ENCODE measurements at regions not wholly inside any gene's neighbourhood (a gene's known extent, or its start where the extent isn't known, plus 50 kb on each side); places are given as distances from the start of the nearest gene placed in this dataset.

- Mint-ChIP-seq H3K4me3 (no peak overlapping the region), H3K9me3 (peaks cover 34% of the 10 kb centered on the region), H3K27ac (no peak overlapping the region), H3K27me3 (ENCODE audit: low read depth) (no peaks in the 10 kb centered on the region), H3K36me3 (ENCODE audit: low read depth) (no peaks in the 10 kb centered on the region), H3K4me1 (ENCODE audit: low read depth) (no peaks in the 10 kb centered on the region)
- DNase-seq (ENCODE audit: low spot score) = no peak
These were observed 907.8 kb downstream of the ROBO2 start for GRCh38 chr3:77947671-77948070.

GRCh38 chr3:77967621-77968020 is 927.7 kb downstream of the ROBO2 start:
- H3K27ac Mint-ChIP-seq = no peak overlapping the region
- H3K36me3 Mint-ChIP-seq (ENCODE audit: low read depth) = no peaks in the 10 kb centered on the region
- no peaks in the 10 kb centered on the region for H3K4me1 Mint-ChIP-seq (ENCODE audit: low read depth)
- H3K9me3 Mint-ChIP-seq = peaks cover 39% of the 10 kb centered on the region
- no peaks in the 10 kb centered on the region for H3K27me3 Mint-ChIP-seq (ENCODE audit: low read depth)
- no peak overlapping the region for H3K4me3 Mint-ChIP-seq
- no peak for DNase-seq (ENCODE audit: low spot score)

GRCh38 chr3:77976079-77976478 is 936.2 kb downstream of the ROBO2 start:
- no peak for DNase-seq (ENCODE audit: low spot score)
- Mint-ChIP-seq H3K9me3 (peaks cover 32% of the 10 kb centered on the region), H3K4me3 (no peak overlapping the region), H3K27me3 (ENCODE audit: low read depth) (no peaks in the 10 kb centered on the region), H3K27ac (no peak overlapping the region), H3K4me1 (ENCODE audit: low read depth) (no peaks in the 10 kb centered on the region), H3K36me3 (ENCODE audit: low read depth) (no peaks in the 10 kb centered on the region)

- Mint-ChIP-seq H3K4me3 (no peak overlapping the region), H3K4me1 (ENCODE audit: low read depth) (no peaks in the 10 kb centered on the region), H3K36me3 (ENCODE audit: low read depth) (no peaks in the 10 kb centered on the region), H3K27ac (no peak overlapping the region), H3K9me3 (peaks cover 61% of the 10 kb centered on the region), H3K27me3 (ENCODE audit: low read depth) (no peaks in the 10 kb centered on the region)
- DNase-seq (ENCODE audit: low spot score) = no peak
These were observed 963.2 kb downstream of the ROBO2 start for GRCh38 chr3:78003090-78003489.

- peaks cover 64% of the 10 kb centered on the region for H3K9me3 Mint-ChIP-seq
These were observed 964.7 kb downstream of the ROBO2 start for GRCh38 chr3:78004571-78004970.

GRCh38 chr3:78013653-78014052 is 973.8 kb downstream of the ROBO2 start:
- Mint-ChIP-seq H3K4me1 (ENCODE audit: low read depth) (no peaks in the 10 kb centered on the region), H3K27me3 (ENCODE audit: low read depth) (no peaks in the 10 kb centered on the region), H3K27ac (no peak overlapping the region), H3K4me3 (no peak overlapping the region), H3K9me3 (peaks cover 49% of the 10 kb centered on the region), H3K36me3 (ENCODE audit: low read depth) (no peaks in the 10 kb centered on the region)
- DNase-seq (ENCODE audit: low spot score) = no peak

More at GRCh38 chr3:78004571-78004970, 964.7 kb downstream of the ROBO2 start:
- no peak overlapping the region for H3K4me3 Mint-ChIP-seq
- no peak for DNase-seq (ENCODE audit: low spot score)
- H3K4me1 Mint-ChIP-seq (ENCODE audit: low read depth) = no peaks in the 10 kb centered on the region
- no peaks in the 10 kb centered on the region for H3K36me3 Mint-ChIP-seq (ENCODE audit: low read depth)
- H3K27ac Mint-ChIP-seq = no peak overlapping the region
- H3K27me3 Mint-ChIP-seq (ENCODE audit: low read depth) = no peaks in the 10 kb centered on the region

GRCh38 chr3:78015856-78016255 is 976.0 kb downstream of the ROBO2 start:
- no peaks in the 10 kb centered on the region for H3K27me3 Mint-ChIP-seq (ENCODE audit: low read depth)
- H3K27ac Mint-ChIP-seq = no peak overlapping the region
- H3K36me3 Mint-ChIP-seq (ENCODE audit: low read depth) = no peaks in the 10 kb centered on the region
- H3K9me3 Mint-ChIP-seq = peaks cover 45% of the 10 kb centered on the region
- DNase-seq (ENCODE audit: low spot score) = no peak
- no peaks in the 10 kb centered on the region for H3K4me1 Mint-ChIP-seq (ENCODE audit: low read depth)
- no peak overlapping the region for H3K4me3 Mint-ChIP-seq

GRCh38 chr3:78021710-78022109 is 981.8 kb downstream of the ROBO2 start:
- peaks cover 47% of the 10 kb centered on the region for H3K9me3 Mint-ChIP-seq
- H3K27ac Mint-ChIP-seq = no peak overlapping the region
- H3K36me3 Mint-ChIP-seq (ENCODE audit: low read depth) = no peaks in the 10 kb centered on the region
- H3K27me3 Mint-ChIP-seq (ENCODE audit: low read depth) = no peaks in the 10 kb centered on the region
- DNase-seq (ENCODE audit: low spot score) = no peak
- no peaks in the 10 kb centered on the region for H3K4me1 Mint-ChIP-seq (ENCODE audit: low read depth)
- no peak overlapping the region for H3K4me3 Mint-ChIP-seq

GRCh38 chr3:78022232-78022631 is 982.3 kb downstream of the ROBO2 start:
- H3K27me3 Mint-ChIP-seq (ENCODE audit: low read depth) = no peaks in the 10 kb centered on the region
- peaks cover 42% of the 10 kb centered on the region for H3K9me3 Mint-ChIP-seq
- H3K4me1 Mint-ChIP-seq (ENCODE audit: low read depth) = no peaks in the 10 kb centered on the region
- no peak overlapping the region for H3K27ac Mint-ChIP-seq
- H3K36me3 Mint-ChIP-seq (ENCODE audit: low read depth) = no peaks in the 10 kb centered on the region
- H3K4me3 Mint-ChIP-seq = no peak overlapping the region
- no peak for DNase-seq (ENCODE audit: low spot score)

- no peak overlapping the region for H3K27ac Mint-ChIP-seq
- no peak overlapping the region for H3K4me3 Mint-ChIP-seq
- H3K36me3 Mint-ChIP-seq (ENCODE audit: low read depth) = no peaks in the 10 kb centered on the region
These were observed 983.4 kb downstream of the ROBO2 start for GRCh38 chr3:78023257-78023656.

GRCh38 chr3:78025916-78026315 is 986.0 kb downstream of the ROBO2 start:
- Mint-ChIP-seq H3K4me3 (no peak overlapping the region), H3K9me3 (peaks cover 39% of the 10 kb centered on the region), H3K27me3 (ENCODE audit: low read depth) (no peaks in the 10 kb centered on the region), H3K27ac (no peak overlapping the region), H3K36me3 (ENCODE audit: low read depth) (no peaks in the 10 kb centered on the region), H3K4me1 (ENCODE audit: low read depth) (no peaks in the 10 kb centered on the region)
- no peak for DNase-seq (ENCODE audit: low spot score)

More at GRCh38 chr3:78023257-78023656, 983.4 kb downstream of the ROBO2 start:
- no peak for DNase-seq (ENCODE audit: low spot score)
- peaks cover 42% of the 10 kb centered on the region for H3K9me3 Mint-ChIP-seq
- no peaks in the 10 kb centered on the region for H3K4me1 Mint-ChIP-seq (ENCODE audit: low read depth)
- H3K27me3 Mint-ChIP-seq (ENCODE audit: low read depth) = no peaks in the 10 kb centered on the region

GRCh38 chr3:78026318-78026828 is 986.5 kb downstream of the ROBO2 start:
- no peak for DNase-seq (ENCODE audit: low spot score)
- no peaks in the 10 kb centered on the region for H3K36me3 Mint-ChIP-seq (ENCODE audit: low read depth)
- H3K27ac Mint-ChIP-seq = no peak overlapping the region
- no peaks in the 10 kb centered on the region for H3K4me1 Mint-ChIP-seq (ENCODE audit: low read depth)
- no peaks in the 10 kb centered on the region for H3K27me3 Mint-ChIP-seq (ENCODE audit: low read depth)
- peaks cover 40% of the 10 kb centered on the region for H3K9me3 Mint-ChIP-seq
- H3K4me3 Mint-ChIP-seq = no peak overlapping the region

- Mint-ChIP-seq H3K9me3 (peaks cover 19% of the 10 kb centered on the region), H3K4me3 (no peak overlapping the region), H3K27ac (no peak overlapping the region), H3K36me3 (ENCODE audit: low read depth) (no peaks in the 10 kb centered on the region), H3K4me1 (ENCODE audit: low read depth) (no peaks in the 10 kb centered on the region), H3K27me3 (ENCODE audit: low read depth) (no peaks in the 10 kb centered on the region)
- no peak for DNase-seq (ENCODE audit: low spot score)
These were observed 989.9 kb downstream of the ROBO2 start for GRCh38 chr3:78029775-78030174.

GRCh38 chr3:78035131-78035641 is 995.3 kb downstream of the ROBO2 start:
- DNase-seq (ENCODE audit: low spot score) = no peak
- no peaks in the 10 kb centered on the region for H3K4me1 Mint-ChIP-seq (ENCODE audit: low read depth)
- H3K4me3 Mint-ChIP-seq = no peak overlapping the region
- no peaks in the 10 kb centered on the region for H3K27me3 Mint-ChIP-seq (ENCODE audit: low read depth)
- no peaks in the 10 kb centered on the region for H3K36me3 Mint-ChIP-seq (ENCODE audit: low read depth)
- H3K9me3 Mint-ChIP-seq = peaks cover 18% of the 10 kb centered on the region
- no peak overlapping the region for H3K27ac Mint-ChIP-seq

GRCh38 chr3:78041486-78041885 is 1001.6 kb downstream of the ROBO2 start:
- peaks cover 36% of the 10 kb centered on the region for H3K9me3 Mint-ChIP-seq
- no peak overlapping the region for H3K27ac Mint-ChIP-seq
- H3K36me3 Mint-ChIP-seq (ENCODE audit: low read depth) = no peaks in the 10 kb centered on the region
- no peak for DNase-seq (ENCODE audit: low spot score)
- H3K4me3 Mint-ChIP-seq = no peak overlapping the region
- no peaks in the 10 kb centered on the region for H3K4me1 Mint-ChIP-seq (ENCODE audit: low read depth)
- H3K27me3 Mint-ChIP-seq (ENCODE audit: low read depth) = no peaks in the 10 kb centered on the region
